Stimulated activated CD4-positive, alpha-beta T cell treated with anti-CD3 and anti-CD28 coated beads, Interleukin-1b, Interleukin-23, amount 100 ng/mL, for 48 hours (primary cell): ENCODE measurements at regions not wholly inside any gene's neighbourhood (a gene's known extent, or its start where the extent isn't known, plus 50 kb on each side); places are given as distances from the start of the nearest gene placed in this dataset.
"Not testable (repeated sequence)": the region's sequence is repeated elsewhere in the genome, so short reads cannot be mapped to it uniquely, and the experiment has no call there.

Experiments
- DNase-seq: peaks from one replicate; pipeline ENCODE4 v3.0.0-alpha.2; 2020

- no peak for DNase-seq
Measured at GRCh38 chr2:48228345-48228684, 86.2 kb upstream of the FOXN2 start.

GRCh38 chr2:48229063-48229462 lies 85.4 kb upstream of the FOXN2 start:
- no peak for DNase-seq

GRCh38 chr2:48230834-48231233 lies 83.6 kb upstream of the FOXN2 start:
- DNase-seq, result no peak

- no peak for DNase-seq
Measured at GRCh38 chr2:48232351-48232750, 82.1 kb upstream of the FOXN2 start.

GRCh38 chr2:48233005-48233404 lies 81.5 kb upstream of the FOXN2 start:
- peak; percentile 23 for DNase-seq

DNA sequence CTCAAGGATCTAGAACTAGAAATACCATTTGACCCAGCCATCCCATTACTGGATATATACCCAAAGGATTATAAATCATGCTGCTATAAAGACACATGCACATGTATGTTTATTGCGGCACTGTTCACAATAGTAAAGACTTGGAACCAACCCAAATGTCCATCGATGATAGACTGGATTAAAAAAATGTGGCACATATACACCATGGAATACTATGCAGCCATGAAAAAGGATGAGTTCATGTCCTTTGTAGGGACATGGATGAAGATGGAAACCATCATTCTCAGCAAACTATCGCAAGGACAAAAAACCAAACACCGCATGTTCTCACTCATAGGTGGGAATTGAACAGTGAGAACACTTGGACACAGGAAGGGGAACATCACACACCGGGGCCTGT lies 80.7 kb upstream of the FOXN2 start:
- DNase-seq, result not testable (repeated sequence)

- no peak for DNase-seq
Measured at GRCh38 chr2:48235076-48235475, 79.4 kb upstream of the FOXN2 start.

DNA sequence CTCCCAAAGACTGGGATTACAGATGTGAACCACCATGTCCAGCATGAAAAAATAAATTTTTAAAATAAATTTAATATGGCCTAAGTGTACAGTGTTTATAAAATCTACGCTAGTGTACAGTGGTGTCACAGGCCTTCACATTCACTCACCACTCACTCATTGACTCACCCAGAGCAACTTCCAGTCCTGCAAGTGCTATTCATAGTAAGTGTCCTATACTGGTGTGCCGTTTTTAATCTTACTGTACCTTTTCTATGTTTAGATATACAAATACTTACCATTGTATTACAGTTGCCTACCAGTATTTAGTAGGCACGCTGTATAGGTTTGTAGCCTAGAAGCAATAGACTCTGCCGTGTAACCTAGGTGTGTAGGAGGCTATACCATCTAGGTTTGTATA lies 76.1 kb upstream of the FOXN2 start:
- DNase-seq, result no peak

DNA sequence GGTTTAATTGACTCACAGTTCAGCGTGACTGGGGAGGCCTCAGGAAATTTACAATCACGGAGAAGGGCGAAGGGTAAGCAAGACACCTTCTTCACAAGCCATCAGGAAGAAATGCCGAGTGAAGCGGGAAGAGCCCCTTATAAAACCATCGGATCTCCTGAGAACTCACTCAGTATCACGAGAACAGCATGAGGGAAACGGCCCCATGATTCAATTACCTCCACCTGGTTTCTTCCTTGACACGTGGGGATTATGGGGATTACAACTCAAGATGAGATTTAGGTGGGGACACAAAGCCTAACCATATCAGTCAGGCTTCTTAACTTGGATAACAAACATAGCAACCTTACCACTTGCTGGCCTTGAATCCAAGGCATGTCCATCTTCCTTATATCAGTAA lies 73.6 kb upstream of the FOXN2 start:
- no peak for DNase-seq

- DNase-seq, result no peak
Measured at GRCh38 chr2:48247206-48247605, 67.3 kb upstream of the FOXN2 start.

DNA sequence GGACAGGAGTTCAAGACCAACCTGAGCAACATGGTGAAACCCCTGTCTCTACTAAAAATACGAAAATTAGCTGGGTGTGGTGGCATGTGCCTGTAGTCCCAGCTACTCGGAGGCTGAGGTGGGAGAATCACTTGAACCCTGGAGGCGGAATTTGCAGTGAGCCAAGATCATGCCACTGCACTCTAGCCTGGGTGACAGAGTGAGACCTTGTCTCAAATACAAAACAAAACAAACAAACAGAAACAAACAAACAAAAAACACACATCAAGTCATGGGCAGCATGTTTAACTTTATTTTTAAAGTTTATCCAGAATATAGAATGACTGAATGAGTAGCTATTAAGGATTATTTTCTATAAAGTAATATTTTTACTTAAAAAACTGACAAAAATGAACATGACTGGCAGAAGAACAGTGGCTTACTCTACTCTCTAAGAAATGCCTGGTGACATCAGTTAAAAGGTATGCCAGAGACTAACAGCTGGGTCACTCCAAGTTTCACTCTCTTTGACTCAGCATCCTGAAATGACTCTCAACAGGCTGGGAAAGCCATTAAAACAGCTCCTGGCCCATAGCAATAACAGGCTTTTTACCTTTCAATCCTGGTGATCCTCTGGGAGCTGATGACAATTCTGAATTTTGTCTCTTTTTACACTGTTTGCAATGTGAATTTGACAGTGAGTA lies 66.1 kb upstream of the FOXN2 start:
- peak; percentile 11 for DNase-seq

- no peak for DNase-seq
Measured at GRCh38 chr2:48249025-48249424, 65.5 kb upstream of the FOXN2 start.

- DNase-seq, result no peak
Measured at GRCh38 chr2:48249631-48250473, 64.6 kb upstream of the FOXN2 start.

DNA sequence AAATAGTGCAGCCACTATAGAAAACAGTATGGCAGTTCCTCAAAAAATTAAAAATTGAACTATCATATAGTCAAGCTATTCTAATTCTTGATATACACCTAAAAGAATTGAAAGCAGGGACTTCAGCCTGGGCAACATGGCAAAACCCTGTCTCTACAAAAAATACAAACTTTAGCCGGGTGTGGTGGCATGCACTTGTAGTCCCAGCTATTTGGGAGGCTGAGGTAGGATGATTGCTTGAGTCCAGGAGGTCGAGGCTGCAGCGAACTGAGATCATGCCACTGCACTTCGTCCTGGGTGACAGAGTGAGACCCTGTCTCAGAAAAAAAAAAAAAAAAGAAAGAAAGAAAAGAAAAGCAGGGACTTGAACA lies 64.0 kb upstream of the FOXN2 start:
- DNase-seq, result no peak

- DNase-seq, result no peak
Measured at GRCh38 chr2:48250943-48251342, 63.5 kb upstream of the FOXN2 start.

DNA sequence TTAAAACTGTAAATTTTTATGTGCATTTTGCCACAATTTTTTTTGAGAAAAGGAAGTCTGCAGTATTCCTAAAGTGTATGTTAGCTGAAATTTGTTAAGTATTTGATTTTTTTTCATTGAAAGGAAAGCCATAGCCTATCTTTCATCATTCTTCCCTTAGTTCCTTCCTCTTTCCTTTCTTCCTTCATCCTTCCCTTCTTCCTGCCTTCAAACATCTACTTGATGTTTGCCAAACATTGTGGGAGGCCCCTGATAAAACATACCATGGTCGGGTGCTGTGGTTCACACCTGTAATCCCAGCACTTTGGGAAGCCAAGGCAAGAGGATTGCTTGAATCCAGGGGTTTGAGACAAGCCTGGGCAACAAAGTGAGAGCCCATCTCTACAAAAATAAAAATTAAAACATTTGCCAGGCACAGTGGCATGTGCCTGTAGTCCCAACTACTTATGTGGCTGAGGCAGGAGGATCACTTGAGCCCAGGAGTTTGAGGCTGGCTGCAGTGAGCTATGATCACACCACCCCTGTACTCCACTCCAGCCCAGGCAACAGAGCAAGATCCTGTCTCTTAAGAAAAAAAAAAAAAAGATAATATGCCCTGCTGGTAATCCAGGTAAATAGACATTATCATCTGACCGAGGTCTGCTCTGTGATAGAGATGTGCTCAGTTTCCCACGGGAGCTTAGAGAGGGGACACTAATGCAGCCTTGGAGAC lies 62.9 kb upstream of the FOXN2 start:
- DNase-seq, result no peak

DNA sequence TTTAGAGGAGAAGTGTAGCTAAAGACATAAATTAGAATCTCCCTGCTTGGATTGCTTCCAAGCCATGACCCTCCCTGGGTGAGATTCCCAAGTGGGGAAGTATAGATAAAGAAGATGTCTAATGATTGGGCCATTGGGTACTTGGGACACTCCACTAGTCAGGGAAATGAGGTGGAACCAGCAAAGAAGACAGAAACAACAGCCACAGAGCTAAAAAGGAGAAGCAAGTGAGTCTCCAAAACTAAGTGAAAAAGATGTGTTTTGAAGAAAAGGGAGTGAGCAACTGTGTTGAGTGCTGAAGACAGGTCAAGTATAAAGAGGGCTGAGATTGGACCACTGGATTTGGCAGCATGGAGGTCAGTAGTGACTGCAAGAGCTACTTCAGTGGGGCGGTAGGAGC lies 61.2 kb upstream of the FOXN2 start:
- DNase-seq, result no peak

DNA sequence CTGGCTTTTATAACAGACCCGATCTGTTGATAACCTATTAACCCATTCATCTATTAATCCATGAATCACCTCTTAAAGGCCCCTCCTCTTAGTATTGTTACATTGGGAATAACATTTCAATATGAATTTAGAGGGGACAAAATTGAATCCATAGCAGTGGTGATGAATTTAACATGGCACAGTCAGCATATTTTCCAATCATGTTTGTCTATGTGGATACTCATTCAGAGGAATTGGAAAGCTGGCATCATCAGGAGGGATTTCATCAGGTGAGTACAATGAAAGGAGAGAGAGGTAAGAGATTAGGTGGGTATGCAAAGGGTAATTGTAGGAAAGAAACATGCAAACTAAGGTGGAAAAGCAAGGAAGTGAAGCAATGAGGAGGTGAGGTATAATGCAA lies 59.6 kb upstream of the FOXN2 start:
- DNase-seq, result no peak

DNA sequence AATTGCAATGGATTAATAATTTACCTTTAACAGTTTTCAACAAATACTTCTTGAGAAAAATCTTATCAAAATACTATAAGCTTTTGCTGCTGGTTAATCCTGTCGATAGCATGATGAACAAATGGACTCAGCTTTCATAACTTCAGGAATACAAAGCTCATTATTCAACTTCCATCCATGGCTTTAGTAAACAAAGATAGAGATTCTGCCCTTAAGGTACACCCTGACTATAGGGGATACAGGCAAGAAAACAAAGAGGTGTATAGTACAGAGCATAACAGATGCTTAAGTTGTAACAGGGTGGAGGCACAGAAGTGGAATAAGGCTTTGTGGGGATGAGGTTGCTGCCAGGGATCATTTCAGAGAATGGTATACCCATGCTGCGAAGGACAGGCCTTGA lies 57.0 kb upstream of the FOXN2 start:
- no peak for DNase-seq

GRCh38 chr2:48258481-48259149 lies 55.9 kb upstream of the FOXN2 start:
- no peak for DNase-seq

- no peak for DNase-seq
Measured at GRCh38 chr2:48259811-48260210, 54.7 kb upstream of the FOXN2 start.

DNA sequence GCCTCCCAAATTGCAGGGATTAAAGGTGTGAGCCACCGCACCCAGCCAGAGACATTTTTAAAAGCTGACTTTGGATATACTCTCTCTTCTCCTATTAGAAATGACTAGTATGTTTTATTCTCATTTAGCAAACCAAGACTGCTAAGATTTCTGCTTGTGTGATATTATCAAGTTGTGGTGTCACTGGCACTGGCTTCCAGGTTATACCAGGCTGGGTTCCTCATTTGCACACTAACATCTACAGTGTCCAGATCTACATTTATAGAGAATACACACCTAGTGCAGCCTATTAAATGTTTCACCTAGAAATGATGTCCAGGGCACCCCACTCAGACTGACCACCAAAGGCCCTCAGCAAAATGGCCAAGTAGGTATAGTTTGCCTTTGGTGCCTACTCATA lies 49.9 kb upstream of the FOXN2 start:
- DNase-seq, result no peak
